HG02759 (cell line): ENCODE measurements at regions not wholly inside any gene's neighbourhood (a gene's known extent, or its start where the extent isn't known, plus 50 kb on each side); places are given as distances from the start of the nearest gene placed in this dataset.

Source experiments
- ATAC-seq: cut with Tn5 transposase; IDR thresholded peaks from one replicate; pipeline ENCODE4 v1.9.1; 2021; ENCODE audit warnings: mild to moderate bottlenecking, moderate library complexity; ENCODE audit not compliant: unreplicated experiment

GRCh38 chr1:235925016-235925415 lies 58.3 kb upstream of the LYST start:
- ATAC-seq: no peak

GRCh38 chr1:235923466-235924021 lies 56.8 kb upstream of the LYST start:
- ATAC-seq: peak; percentile 62

DNA sequence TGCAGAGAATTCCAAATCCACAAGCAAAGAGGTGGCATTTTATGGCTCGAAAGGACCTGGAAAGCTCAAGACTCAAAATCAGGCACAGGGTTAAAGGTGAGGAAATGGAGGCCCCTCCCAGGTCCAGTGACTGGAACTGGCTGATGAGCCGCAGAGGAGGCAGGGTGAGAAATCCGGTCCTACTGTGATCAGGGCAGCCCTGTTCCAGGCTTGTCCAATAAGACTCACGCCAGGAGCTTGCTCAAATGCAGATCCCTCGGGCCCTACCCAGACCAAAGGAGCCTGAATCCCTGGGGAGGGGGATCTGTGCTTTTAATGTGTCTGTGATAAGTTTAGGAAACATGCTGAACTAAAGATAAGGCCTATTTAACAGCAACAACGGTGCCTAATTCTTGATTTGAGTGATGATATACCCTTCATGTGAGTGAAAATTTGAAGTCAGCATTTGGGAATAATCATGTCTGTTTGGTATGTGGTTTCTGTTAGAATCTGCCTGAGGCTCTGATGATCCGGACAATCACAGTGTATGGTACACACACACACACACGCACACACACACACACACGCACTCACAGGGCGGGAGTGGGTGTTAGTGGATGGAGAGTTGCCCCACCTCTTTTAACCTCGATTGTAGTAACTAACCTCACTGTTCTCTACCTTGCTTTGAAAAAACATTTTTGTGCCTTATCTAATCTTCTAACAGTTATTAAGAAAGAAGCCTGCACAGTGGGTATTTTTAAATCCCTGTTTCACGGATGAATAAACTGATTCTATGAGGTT lies 54.1 kb upstream of the LYST start:
- ATAC-seq: no peak

DNA sequence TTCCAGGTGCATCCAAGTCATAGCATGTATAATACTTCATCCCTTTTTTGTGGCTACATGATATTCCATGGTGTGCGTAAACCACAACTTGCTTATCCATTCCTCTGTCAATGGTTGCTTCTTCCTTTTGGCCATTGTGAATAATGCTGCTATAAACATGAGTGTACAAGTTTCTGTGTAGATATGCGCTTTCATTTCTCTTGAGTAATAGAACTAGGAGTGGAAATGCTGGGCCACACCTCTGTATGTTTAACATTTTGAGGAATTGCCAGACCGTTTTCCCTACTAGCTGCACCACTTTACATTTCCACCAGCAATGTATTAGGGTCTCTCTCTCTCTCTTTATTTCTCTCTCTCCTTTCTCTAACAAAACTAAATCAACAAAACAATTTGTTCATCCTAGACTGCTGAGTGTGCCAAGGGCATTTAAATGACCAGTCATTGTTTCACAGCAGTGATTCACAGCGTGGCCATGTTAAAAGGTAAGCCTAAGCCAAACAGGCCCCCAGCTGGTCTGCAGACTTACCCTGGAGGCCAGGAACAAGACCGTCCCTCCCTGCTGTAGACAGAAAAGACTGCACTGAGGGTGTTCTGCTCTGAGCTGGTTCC lies 53.2 kb upstream of the LYST start:
- ATAC-seq: no peak

GRCh38 chr1:235919127-235919832 lies 52.6 kb upstream of the LYST start:
- peak; percentile 43 for ATAC-seq

- ATAC-seq: no peak
Observed at GRCh38 chr1:235918465-235918864, 51.8 kb upstream of the LYST start.

DNA sequence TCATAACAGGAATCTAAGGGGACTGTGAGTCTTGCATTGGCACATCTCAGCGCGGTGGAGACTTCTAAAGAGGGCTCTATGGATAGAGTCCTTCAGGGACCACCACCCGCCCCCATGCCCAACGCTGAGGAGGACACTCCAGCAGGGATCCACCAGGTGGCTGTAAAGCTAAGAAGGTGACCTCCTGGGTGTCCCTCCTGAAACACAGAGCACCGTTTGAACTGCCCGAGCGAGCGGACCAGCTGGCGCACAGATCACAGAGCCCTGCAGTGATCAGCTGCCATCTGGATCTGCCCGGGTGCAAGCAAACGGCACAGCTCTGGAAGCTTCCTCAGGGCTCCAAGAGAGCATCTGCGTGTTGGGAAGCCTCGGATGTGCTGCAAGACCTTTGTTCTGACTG lies 51.3 kb upstream of the LYST start:
- no peak for ATAC-seq

DNA sequence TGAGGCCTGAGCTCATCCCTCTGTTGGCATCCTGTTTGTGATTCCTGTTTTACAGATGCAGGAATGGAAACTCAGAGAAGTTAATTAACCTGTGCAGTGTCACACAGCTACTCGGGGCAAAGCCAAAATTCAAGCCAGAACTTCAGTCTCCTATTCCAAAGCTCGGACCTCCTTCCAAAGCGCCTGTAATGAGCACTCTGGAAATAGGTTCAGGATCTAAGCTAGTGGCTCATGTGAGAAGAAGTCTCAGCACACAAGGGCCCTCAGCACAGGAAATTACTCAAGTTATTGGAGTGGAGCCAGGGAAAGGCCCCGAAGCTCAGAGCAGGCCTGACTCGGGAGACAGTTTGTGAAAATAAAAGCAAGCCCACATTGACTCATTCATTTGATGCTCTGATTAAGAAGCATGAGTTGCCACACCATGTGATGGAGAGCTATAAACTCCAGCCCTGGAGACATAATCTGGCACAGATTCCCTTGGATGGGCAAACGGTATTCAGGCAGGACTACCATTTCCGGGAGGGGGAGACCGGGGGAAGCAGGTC lies 50.6 kb upstream of the LYST start:
- peak; percentile 86 for ATAC-seq
